K562 (cell line): ENCODE measurements at regions not wholly inside any gene's neighbourhood (a gene's known extent, or its start where the extent isn't known, plus 50 kb on each side); places are given as distances from the start of the nearest gene placed in this dataset.

Source experiments
- FOXM1 ChIP-seq, 2 experiments: fragments of 450-650 bp in 1 of 2; sonication (generic) in 1 of 2; formaldehyde crosslinking in 1 of 2; IDR thresholded peaks; 2 replicates each; pipeline versions ENCODE4 v1.6.1 to v1.9.0; 2017 to 2022; ENCODE audit warnings: low read depth in 2 of 2, mild to moderate bottlenecking in 2 of 2, missing genetic modification reagents in 1 of 2, moderate library complexity in 1 of 2
- HMBOX1 ChIP-seq: sonication (generic); IDR thresholded peaks from 2 replicates; pipeline ENCODE4 v1.6.1; 2016
- HMGN3 ChIP-seq: IDR thresholded peaks from 2 replicates; pipeline ENCODE4 v1.6.1; 2011; ENCODE audit warnings: borderline replicate concordance, low read depth, mild to moderate bottlenecking, mixed read lengths, low read length; ENCODE audit not compliant: insufficient read length; ENCODE audit errors: extremely low read depth
- LCOR ChIP-seq: sonication (generic); formaldehyde crosslinking; IDR thresholded peaks from 2 replicates; pipeline ENCODE4 v1.8.0; 2022; ENCODE audit warnings: mild to moderate bottlenecking, missing genetic modification reagents
- MCM2 ChIP-seq: fragments of 450-650 bp; IDR thresholded peaks from 2 replicates; pipeline ENCODE4 v1.6.1; 2017; ENCODE audit warnings: low read depth, mild to moderate bottlenecking
- NFYB ChIP-seq: IDR thresholded peaks from 2 replicates; pipeline ENCODE4 v1.6.1; 2011; ENCODE audit warnings: mild to moderate bottlenecking, moderate library complexity; ENCODE audit not compliant: insufficient read length; ENCODE audit errors: extremely low read depth
- POLR2H ChIP-seq: IDR thresholded peaks from 2 replicates; pipeline ENCODE4 v1.6.1; 2016; ENCODE audit warnings: missing genetic modification characterization, low read depth, mild to moderate bottlenecking, control low read depth, missing compliant biosample characterization, moderate library complexity
- PRPF4 ChIP-seq: fragments of 200-400 bp; formaldehyde crosslinking; IDR thresholded peaks from one replicate; pipeline ENCODE4 v1.6.1; 2017; ENCODE audit warnings: low read length, low read depth, mild to moderate bottlenecking; ENCODE audit not compliant: insufficient read depth, poor library complexity, severe bottlenecking
- PTBP1 ChIP-seq: fragments of 200-400 bp; formaldehyde crosslinking; IDR thresholded peaks from 2 replicates; pipeline ENCODE4 v1.6.1; 2017; ENCODE audit warnings: low read depth, low read length
- RBM25 ChIP-seq: fragments of 200-400 bp; formaldehyde crosslinking; IDR thresholded peaks from 2 replicates; pipeline ENCODE4 v1.6.1; 2018; ENCODE audit warnings: low read length, low read depth, moderate library complexity; ENCODE audit not compliant: severe bottlenecking
- SMARCE1 ChIP-seq: fragments of 450-650 bp; IDR thresholded peaks from 2 replicates; pipeline ENCODE4 v1.7.1; 2016; ENCODE audit warnings: mild to moderate bottlenecking
- SRSF7 ChIP-seq: fragments of 200-400 bp; formaldehyde crosslinking; optimal IDR thresholded peaks from 2 replicates; pipeline ENCODE3; 2017; ENCODE audit warnings: mild to moderate bottlenecking, low read depth, low read length
- STAG1 ChIP-seq: sonication (generic); formaldehyde crosslinking; IDR thresholded peaks from 2 replicates; pipeline ENCODE4 v1.5.0; 2020; ENCODE audit warnings: missing genetic modification reagents, borderline replicate concordance
- SUPT5H ChIP-seq: fragments of 450-650 bp; IDR thresholded peaks from 2 replicates; pipeline ENCODE4 v1.6.1; 2016
- ZNF174 ChIP-seq: fragments of 250-450 bp; sonication (Bioruptor Pico); IDR thresholded peaks from 2 replicates; pipeline ENCODE4 v1.4.0; 2020; ENCODE audit warnings: mild to moderate bottlenecking
- ZNF77 ChIP-seq: fragments of 250-450 bp; sonication (Bioruptor Pico); IDR thresholded peaks from 2 replicates; pipeline ENCODE4 v1.5.0; 2020
- TF ChIP-seq, protein P1 (sequence below): fragments of 250-450 bp; sonication (Bioruptor Pico); IDR thresholded peaks from 2 replicates; pipeline ENCODE4 v1.4.0; 2020; ENCODE audit warnings: mild to moderate bottlenecking
- TF ChIP-seq, protein P2 (sequence below), 3 experiments: fragments of 200-800 bp in 1 of 3; fragments of 250-450 bp in 1 of 3; fragments of 450-650 bp in 1 of 3; sonication (Bioruptor Pico) in 1 of 3; sonication (Bioruptor generic) in 1 of 3; formaldehyde crosslinking in 1 of 3; IDR thresholded peaks; 2 replicates each; pipeline versions ENCODE4 v1.6.1 to v1.8.0; 2016 to 2022; ENCODE audit warnings: mild to moderate bottlenecking in 2 of 3, missing genetic modification characterization in 2 of 3, missing compliant biosample characterization in 1 of 3, moderate library complexity in 1 of 3
- TF ChIP-seq, protein P3 (sequence below): sonication (generic); formaldehyde crosslinking; IDR thresholded peaks from 2 replicates; pipeline ENCODE4 v1.8.1; 2023; ENCODE audit warnings: mild to moderate bottlenecking, missing genetic modification reagents

DNA sequence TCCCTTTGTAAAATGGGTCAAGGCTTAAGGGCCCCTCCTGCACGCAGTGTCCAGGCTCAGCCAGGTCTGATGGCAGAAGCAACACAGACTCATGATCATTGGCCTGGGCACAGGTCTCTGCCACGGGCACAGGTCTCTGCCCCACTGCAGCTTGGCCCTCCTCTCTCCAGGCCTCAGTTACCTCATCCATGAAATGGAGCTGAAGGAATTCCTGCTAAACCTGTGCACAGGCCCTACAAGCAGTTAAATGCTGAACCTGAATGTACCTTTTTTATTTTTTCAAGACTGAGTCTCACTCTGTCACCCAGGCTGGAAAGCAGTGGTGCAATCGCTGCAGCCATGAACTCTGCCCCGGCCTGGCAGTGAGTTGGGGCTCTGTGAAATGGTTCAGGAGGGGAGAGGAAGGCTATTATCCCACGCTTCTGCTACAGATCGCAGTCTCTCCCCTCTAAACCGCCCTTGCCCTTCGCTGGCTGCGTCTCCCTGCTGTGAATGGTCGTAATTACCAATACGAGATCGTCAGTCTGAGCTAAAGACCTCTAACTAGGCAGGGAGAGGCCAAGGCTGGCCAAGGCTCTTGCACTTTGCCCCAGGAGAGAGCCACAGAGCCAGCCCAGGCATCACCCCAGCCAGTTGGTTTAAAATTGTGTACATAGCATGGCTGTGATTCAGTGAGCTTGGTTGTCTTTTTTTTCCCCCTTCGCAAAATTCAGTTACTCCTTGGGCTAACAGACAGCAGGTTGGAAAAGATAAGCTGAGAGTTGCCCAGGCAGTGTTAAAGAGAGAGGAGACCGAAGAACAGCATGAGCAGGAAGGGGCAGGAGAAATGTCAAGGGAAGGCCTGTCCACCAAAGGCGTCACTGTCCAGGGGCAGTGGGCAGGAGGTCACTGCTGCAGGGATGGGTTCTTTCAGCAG is 93.0 kb upstream of the KCTD7 start (continued):
- TF ChIP-seq RBM25 (peak; percentile 16), LCOR (CRISPR knock-in tag) (no peak), ZNF77 (CRISPR knock-in tag) (no peak), NFYB (no peak), SRSF7 (no peak), POLR2H (tag) (no peak), HMGN3 (no peak), SMARCE1 (no peak), ZNF174 (CRISPR knock-in tag) (no peak), PTBP1 (0 out of 2 replicates have a peak, but pooled peaks have one; percentile 50), PRPF4 (no peak), HMBOX1 (no peak), STAG1 (CRISPR knock-in tag) (no peak), MCM2 (no peak), FOXM1 (IDR thresholded peaks at IDR 0.05; ENCODE audit: low read depth) (no peak), FOXM1 (CRISPR knock-in tag; IDR thresholded peaks at IDR 0.05; ENCODE audit: low read depth) (no peak), SUPT5H (no peak)
- TF ChIP-seq, protein P1, sequence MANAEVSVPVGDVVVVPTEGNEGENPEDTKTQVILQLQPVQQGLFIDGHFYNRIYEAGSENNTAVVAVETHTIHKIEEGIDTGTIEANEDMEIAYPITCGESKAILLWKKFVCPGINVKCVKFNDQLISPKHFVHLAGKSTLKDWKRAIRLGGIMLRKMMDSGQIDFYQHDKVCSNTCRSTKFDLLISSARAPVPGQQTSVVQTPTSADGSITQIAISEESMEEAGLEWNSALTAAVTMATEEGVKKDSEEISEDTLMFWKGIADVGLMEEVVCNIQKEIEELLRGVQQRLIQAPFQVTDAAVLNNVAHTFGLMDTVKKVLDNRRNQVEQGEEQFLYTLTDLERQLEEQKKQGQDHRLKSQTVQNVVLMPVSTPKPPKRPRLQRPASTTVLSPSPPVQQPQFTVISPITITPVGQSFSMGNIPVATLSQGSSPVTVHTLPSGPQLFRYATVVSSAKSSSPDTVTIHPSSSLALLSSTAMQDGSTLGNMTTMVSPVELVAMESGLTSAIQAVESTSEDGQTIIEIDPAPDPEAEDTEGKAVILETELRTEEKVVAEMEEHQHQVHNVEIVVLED: no peak
- TF ChIP-seq, protein P2, sequence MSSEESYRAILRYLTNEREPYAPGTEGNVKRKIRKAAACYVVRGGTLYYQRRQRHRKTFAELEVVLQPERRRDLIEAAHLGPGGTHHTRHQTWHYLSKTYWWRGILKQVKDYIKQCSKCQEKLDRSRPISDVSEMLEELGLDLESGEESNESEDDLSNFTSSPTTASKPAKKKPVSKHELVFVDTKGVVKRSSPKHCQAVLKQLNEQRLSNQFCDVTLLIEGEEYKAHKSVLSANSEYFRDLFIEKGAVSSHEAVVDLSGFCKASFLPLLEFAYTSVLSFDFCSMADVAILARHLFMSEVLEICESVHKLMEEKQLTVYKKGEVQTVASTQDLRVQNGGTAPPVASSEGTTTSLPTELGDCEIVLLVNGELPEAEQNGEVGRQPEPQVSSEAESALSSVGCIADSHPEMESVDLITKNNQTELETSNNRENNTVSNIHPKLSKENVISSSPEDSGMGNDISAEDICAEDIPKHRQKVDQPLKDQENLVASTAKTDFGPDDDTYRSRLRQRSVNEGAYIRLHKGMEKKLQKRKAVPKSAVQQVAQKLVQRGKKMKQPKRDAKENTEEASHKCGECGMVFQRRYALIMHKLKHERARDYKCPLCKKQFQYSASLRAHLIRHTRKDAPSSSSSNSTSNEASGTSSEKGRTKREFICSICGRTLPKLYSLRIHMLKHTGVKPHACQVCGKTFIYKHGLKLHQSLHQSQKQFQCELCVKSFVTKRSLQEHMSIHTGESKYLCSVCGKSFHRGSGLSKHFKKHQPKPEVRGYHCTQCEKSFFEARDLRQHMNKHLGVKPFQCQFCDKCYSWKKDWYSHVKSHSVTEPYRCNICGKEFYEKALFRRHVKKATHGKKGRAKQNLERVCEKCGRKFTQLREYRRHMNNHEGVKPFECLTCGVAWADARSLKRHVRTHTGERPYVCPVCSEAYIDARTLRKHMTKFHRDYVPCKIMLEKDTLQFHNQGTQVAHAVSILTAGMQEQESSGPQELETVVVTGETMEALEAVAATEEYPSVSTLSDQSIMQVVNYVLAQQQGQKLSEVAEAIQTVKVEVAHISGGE (CRISPR knock-in tag; IDR thresholded peaks at IDR 0.05): no peak
- TF ChIP-seq, protein P3, sequence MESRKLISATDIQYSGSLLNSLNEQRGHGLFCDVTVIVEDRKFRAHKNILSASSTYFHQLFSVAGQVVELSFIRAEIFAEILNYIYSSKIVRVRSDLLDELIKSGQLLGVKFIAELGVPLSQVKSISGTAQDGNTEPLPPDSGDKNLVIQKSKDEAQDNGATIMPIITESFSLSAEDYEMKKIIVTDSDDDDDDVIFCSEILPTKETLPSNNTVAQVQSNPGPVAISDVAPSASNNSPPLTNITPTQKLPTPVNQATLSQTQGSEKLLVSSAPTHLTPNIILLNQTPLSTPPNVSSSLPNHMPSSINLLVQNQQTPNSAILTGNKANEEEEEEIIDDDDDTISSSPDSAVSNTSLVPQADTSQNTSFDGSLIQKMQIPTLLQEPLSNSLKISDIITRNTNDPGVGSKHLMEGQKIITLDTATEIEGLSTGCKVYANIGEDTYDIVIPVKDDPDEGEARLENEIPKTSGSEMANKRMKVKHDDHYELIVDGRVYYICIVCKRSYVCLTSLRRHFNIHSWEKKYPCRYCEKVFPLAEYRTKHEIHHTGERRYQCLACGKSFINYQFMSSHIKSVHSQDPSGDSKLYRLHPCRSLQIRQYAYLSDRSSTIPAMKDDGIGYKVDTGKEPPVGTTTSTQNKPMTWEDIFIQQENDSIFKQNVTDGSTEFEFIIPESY (CRISPR knock-in tag): no peak
